M059J (cell line): ENCODE measurements at regions not wholly inside any gene's neighbourhood (a gene's known extent, or its start where the extent isn't known, plus 50 kb on each side); places are given as distances from the start of the nearest gene placed in this dataset.

Experiments
- DNase-seq: peaks from one replicate; pipeline ENCODE4 v3.0.0-alpha.2; 2012; ENCODE audit warnings: low read depth

DNA sequence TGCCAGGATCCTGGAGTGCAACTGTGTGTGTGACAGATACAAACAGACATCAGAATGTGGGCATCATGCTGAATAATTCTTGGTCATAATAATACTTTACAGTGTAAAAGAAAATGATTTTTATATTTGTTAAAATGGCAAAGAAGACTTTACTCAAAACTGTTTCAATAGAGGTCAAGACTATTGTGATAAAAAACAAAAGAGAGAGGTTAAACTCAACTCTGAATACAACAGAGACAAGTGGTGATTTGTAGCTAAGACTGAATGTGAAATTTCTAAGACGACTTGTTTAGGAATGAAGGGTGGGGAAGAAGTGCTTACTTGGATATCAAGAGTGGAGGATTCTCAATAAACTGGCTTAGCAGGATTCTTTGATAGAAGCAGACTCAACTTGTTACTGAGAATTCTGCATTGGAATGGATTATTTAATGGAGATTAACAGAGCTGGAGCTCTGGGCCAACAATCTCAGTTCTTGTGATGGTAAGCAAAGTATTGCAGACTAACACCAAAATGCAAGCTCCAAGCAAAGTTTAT is 457.4 kb upstream of the CDH18 start:
- DNase-seq: no peak

DNA sequence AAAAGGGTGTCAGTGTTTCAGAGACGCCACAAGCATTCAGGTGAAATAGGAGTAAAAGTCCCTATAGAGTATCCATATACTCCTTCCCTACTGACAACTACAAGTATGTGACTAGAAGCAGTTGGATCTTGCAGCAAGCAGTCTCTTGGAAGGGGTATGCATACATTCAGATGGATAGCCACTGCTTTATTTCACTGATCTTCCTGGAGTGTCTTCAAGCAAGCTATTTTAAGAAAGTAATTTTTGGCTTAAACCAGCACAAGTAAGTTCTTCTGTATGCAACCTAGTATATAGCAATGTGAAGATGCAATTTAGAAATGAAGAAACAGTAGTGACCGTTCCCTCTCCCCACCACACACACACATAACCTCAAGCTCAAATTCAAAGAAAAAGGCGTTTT is 446.8 kb upstream of the CDH18 start:
- DNase-seq: no peak

DNA sequence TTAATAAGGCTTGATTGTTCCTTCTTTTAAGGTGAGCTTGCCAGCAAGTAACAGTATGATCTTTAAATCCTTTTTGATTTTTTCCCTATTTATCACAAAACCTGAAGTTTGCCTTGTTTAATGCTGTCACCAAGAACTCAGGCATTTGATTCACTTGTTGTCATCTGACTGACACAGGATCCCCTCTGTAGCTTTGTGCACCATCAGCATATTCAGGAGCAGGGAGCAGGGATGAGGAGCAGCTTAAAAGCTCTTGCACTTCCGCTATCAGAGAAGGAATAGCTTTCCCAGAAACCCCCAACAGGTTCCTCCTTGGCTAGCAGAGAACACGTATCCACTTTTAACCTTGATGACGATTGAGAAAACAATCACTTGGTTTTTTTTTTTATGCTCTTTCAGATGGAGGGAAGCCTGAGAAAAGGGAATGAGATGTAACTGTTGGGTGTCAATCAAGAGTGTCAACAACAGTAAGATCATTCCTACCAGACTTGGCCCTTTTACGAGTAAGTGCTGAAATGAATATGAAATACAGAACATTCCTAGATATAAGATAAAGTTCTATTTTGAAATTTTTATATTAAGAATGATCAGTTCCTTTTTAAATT is 433.1 kb upstream of the CDH18 start:
- DNase-seq: peak; percentile 2
